Stimulated activated naive B cell treated with anti-CD40 and anti-IgM and Interleukin-4, amounts not matched to agents 10 μg/mL and 1 μg/mL and 100 μg/mL, for 72 hours (primary cell): ENCODE measurements at regions not wholly inside any gene's neighbourhood (a gene's known extent, or its start where the extent isn't known, plus 50 kb on each side); places are given as distances from the start of the nearest gene placed in this dataset.

Experiments
- ATAC-seq, 2 donors: fragments of 150-1000 bp; cut with Tn5 transposase; replicated peaks; 2 replicates each; pipeline ENCODE4 v1.10.0; 2021; ENCODE audit warnings: moderate library complexity in 1 of 2
- DNase-seq: peaks from one replicate; pipeline ENCODE4 v3.0.0; 2021
- H3K27ac Mint-ChIP-seq: one replicate; pipeline ENCODE4 v1.8.0; 2022; ENCODE audit warnings: mild to moderate bottlenecking, mixed read lengths
- H3K27me3 Mint-ChIP-seq, 2 donors: one replicate each; pipeline ENCODE4 v1.8.0; 2022; ENCODE audit warnings: mixed read lengths in 2 of 2
- H3K36me3 Mint-ChIP-seq, 2 donors: one replicate each; pipeline ENCODE4 v1.8.0; 2022; ENCODE audit warnings: mixed read lengths in 2 of 2, mild to moderate bottlenecking in 1 of 2
- H3K4me1 Mint-ChIP-seq, 2 donors: one replicate each; pipeline ENCODE4 v1.8.0; 2022; ENCODE audit warnings: mixed read lengths in 2 of 2, mild to moderate bottlenecking in 1 of 2
- H3K4me3 Mint-ChIP-seq, 2 donors: one replicate each; pipeline ENCODE4 v1.8.0; 2022; ENCODE audit warnings: mild to moderate bottlenecking in 2 of 2, mixed read lengths in 2 of 2, moderate library complexity in 1 of 2
- H3K9me3 Mint-ChIP-seq, 2 donors: one replicate each; pipeline ENCODE4 v1.8.0; 2022; ENCODE audit warnings: mixed read lengths in 2 of 2, mild to moderate bottlenecking in 1 of 2

GRCh38 chr2:5377323-5377722, 314.9 kb upstream of the SOX11 start:
- H3K4me3 Mint-ChIP-seq = no peak overlapping the region
- H3K36me3 Mint-ChIP-seq = no peaks in the 10 kb centered on the region
- ATAC-seq = no peak
- H3K27me3 Mint-ChIP-seq = no peaks in the 10 kb centered on the region
- H3K27ac Mint-ChIP-seq = no peak overlapping the region
- H3K4me1 Mint-ChIP-seq = no peaks in the 10 kb centered on the region
- no peak for DNase-seq
- peaks cover 0 to 2% of the 10 kb centered on the region in 2 donors for H3K9me3 Mint-ChIP-seq

- no peaks in the 10 kb centered on the region for H3K27me3 Mint-ChIP-seq
- H3K4me3 Mint-ChIP-seq = no peak overlapping the region
- H3K27ac Mint-ChIP-seq = no peak overlapping the region
- peaks cover 0 to 2% of the 10 kb centered on the region in 2 donors for H3K9me3 Mint-ChIP-seq
- H3K36me3 Mint-ChIP-seq = no peaks in the 10 kb centered on the region
- no peak for ATAC-seq
- DNase-seq = no peak
- no peaks in the 10 kb centered on the region for H3K4me1 Mint-ChIP-seq
These were observed 312.4 kb upstream of the SOX11 start for GRCh38 chr2:5379811-5380210.

DNA sequence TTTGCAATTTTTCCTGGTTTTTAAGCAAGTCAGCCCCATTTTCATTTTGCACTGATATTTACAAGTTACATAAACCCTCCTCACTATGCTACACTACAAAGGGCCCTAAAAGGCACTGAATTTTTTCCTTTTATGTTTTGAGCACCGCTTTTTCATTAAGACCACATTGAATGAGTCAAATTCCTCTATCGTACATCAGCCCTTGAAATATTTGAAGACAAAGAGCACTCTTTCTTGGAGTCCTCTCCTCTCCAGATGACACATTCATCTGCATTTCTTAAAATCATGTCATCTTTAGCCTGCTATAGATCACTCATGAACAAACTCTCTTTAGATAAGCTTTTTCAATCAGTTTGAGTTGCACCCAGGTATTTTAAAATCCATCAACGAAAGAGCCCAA, 306.6 kb upstream of the SOX11 start:
- peaks cover 0 to 2% of the 10 kb centered on the region in 2 donors for H3K9me3 Mint-ChIP-seq
- no peaks in the 10 kb centered on the region for H3K27me3 Mint-ChIP-seq
- no peak for DNase-seq
- no peak overlapping the region for H3K4me3 Mint-ChIP-seq
- no peaks in the 10 kb centered on the region for H3K4me1 Mint-ChIP-seq
- no peak for ATAC-seq
- no peak overlapping the region for H3K27ac Mint-ChIP-seq
- H3K36me3 Mint-ChIP-seq = no peaks in the 10 kb centered on the region

DNA sequence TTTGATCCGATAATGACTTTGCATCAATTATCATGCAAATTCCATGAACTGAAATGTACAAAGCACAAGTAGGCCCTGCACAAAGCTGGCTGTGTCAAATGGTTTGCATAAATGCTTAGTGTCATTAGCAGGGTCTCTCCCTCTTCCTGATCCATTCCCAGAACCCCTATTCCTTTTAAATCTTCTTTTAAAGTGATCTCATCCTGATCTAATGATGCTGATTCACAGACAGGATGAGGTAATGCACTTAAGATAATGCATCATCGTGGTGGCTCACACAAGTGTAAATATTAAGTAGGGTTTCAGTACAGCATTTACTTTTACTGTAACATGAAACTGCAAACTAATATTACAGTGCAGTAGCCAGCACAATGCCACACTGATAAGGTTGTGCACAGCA, 304.8 kb upstream of the SOX11 start:
- no peaks in the 10 kb centered on the region for H3K4me1 Mint-ChIP-seq
- no peaks in the 10 kb centered on the region for H3K36me3 Mint-ChIP-seq
- ATAC-seq (no peak), DNase-seq (no peak)
- no peaks in the 10 kb centered on the region for H3K27me3 Mint-ChIP-seq
- no peak overlapping the region for H3K27ac Mint-ChIP-seq
- H3K9me3 Mint-ChIP-seq = peaks cover 0 to 5% of the 10 kb centered on the region in 2 donors
- no peak overlapping the region for H3K4me3 Mint-ChIP-seq

DNA sequence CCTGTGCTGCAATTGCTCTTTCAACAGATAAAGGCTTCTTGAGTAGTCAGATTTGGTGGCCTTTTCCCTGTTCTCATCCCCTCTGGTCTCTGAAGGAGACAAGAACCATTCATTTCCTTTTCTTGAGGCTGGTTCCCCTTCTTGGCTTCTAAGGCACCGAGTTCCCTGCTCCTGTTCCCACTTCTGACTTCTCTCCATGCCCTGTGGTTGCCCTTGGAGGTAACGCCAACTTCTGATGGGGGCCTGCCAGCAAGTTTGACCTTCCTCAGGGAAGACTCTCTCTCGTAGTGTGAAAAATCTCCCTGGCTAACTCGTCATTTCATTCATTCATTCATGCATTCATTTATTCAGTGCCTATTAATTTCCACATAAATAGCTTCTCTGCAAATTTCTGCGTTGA, 302.4 kb upstream of the SOX11 start:
- H3K27ac Mint-ChIP-seq = no peak overlapping the region
- H3K27me3 Mint-ChIP-seq = no peaks in the 10 kb centered on the region
- H3K9me3 Mint-ChIP-seq = peaks cover 0 to 5% of the 10 kb centered on the region in 2 donors
- DNase-seq (no peak), ATAC-seq (no peak)
- H3K4me1 Mint-ChIP-seq = no peaks in the 10 kb centered on the region
- no peak overlapping the region for H3K4me3 Mint-ChIP-seq
- no peaks in the 10 kb centered on the region for H3K36me3 Mint-ChIP-seq

GRCh38 chr2:5391362-5391761, 300.8 kb upstream of the SOX11 start:
- Mint-ChIP-seq H3K27ac (no peak overlapping the region), H3K4me1 (no peaks in the 10 kb centered on the region), H3K36me3 (no peaks in the 10 kb centered on the region), H3K27me3 (no peaks in the 10 kb centered on the region), H3K4me3 (no peak overlapping the region), H3K9me3 (peaks cover 0 to 5% of the 10 kb centered on the region in 2 donors)
- no peak for ATAC-seq
- no peak for DNase-seq

- no peaks in the 10 kb centered on the region for H3K27me3 Mint-ChIP-seq
- ATAC-seq (no peak), DNase-seq (no peak)
- H3K4me1 Mint-ChIP-seq = no peaks in the 10 kb centered on the region
- peaks cover 0 to 5% of the 10 kb centered on the region in 2 donors for H3K9me3 Mint-ChIP-seq
- no peak overlapping the region for H3K27ac Mint-ChIP-seq
- H3K36me3 Mint-ChIP-seq = no peaks in the 10 kb centered on the region
- no peak overlapping the region for H3K4me3 Mint-ChIP-seq
These were observed 299.5 kb upstream of the SOX11 start for GRCh38 chr2:5392658-5393057.

DNA sequence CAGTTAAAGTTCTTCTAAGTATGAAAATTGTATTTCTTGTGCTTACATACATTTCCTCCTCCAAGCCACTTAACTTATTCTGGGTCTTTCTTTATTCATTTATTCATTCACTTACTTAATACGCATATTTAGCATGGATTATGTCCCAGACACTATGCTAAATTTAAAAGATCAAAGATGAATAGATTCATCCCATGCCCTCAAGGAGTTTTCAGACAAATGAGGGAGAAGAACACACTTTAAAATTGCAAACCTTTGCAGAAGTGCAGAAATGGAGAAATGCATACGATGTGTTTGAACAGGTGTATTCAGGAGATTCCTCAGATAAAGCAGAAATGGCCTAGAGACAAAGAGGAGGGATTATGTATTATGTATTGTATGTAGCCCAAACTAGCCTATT, 298.7 kb upstream of the SOX11 start:
- H3K27ac Mint-ChIP-seq = no peak overlapping the region
- no peak overlapping the region for H3K4me3 Mint-ChIP-seq
- H3K36me3 Mint-ChIP-seq = no peaks in the 10 kb centered on the region

GRCh38 chr2:5394223-5394622, 298.0 kb upstream of the SOX11 start:
- no peaks in the 10 kb centered on the region for H3K36me3 Mint-ChIP-seq
- ATAC-seq = no peak

More for the DNA sequence above, 298.7 kb upstream of the SOX11 start:
- Mint-ChIP-seq H3K27me3 (no peaks in the 10 kb centered on the region), H3K9me3 (peaks cover 0 to 4% of the 10 kb centered on the region in 2 donors), H3K4me1 (no peaks in the 10 kb centered on the region)
- ATAC-seq = no peak
- no peak for DNase-seq

DNA sequence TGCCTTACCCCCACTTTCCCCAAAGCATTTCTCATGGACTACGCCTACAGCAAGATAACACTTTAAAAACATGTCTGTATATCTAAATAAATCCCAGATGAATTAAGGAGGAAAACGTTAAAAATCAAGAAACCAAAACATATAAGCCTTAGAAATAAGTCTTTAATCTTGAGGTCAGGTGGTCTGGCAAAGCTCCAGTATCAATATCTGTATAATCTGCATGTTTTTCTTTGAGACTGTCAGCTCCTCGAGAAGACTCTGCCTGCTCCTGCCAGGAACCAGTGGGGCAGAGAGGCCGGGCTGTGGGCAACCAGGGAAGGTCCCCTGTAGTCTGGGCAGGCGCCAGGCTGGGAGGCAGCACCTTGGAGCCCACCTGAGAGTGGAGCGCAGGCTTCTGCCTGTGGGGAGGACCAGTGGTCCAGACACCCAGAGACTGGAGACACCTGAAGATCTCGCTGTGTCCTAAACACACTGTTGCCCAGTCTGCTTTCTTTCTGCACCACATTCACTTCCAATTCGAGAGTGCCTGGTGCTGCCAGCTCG, 291.0 kb upstream of the SOX11 start:
- Mint-ChIP-seq H3K9me3 (peaks cover 0 to 4% of the 10 kb centered on the region in 2 donors), H3K4me1 (no peaks in the 10 kb centered on the region), H3K4me3 (no peak overlapping the region), H3K27ac (no peak overlapping the region), H3K36me3 (no peaks in the 10 kb centered on the region), H3K27me3 (no peaks in the 10 kb centered on the region)
- no peak for ATAC-seq
- DNase-seq = no peak

More at GRCh38 chr2:5394223-5394622, 298.0 kb upstream of the SOX11 start:
- Mint-ChIP-seq H3K27ac (no peak overlapping the region), H3K4me3 (no peak overlapping the region), H3K9me3 (peaks cover 0 to 3% of the 10 kb centered on the region in 2 donors), H3K27me3 (no peaks in the 10 kb centered on the region), H3K4me1 (no peaks in the 10 kb centered on the region)
- no peak for DNase-seq

DNA sequence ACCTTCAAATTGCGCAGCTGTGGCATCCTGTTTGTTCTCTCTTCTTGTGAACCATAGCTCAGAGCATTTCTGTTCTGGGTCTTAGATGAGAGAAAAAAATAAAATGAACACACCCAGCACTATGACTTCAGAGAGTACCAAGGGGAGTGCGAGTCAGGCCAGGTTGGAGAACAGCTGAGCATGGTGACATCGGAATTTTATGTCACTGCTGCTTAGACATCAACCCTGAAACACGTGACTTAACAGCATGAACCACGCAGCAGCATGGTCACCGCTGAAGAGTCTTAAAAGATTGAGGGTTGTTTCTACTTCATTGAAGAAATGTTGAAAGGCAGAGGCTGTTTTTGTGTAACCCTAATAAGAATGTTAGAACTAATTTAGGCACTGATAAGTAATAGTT, 288.8 kb upstream of the SOX11 start:
- H3K27me3 Mint-ChIP-seq = no peaks in the 10 kb centered on the region
- DNase-seq = no peak
- H3K27ac Mint-ChIP-seq = no peak overlapping the region
- no peaks in the 10 kb centered on the region for H3K36me3 Mint-ChIP-seq
- no peaks in the 10 kb centered on the region for H3K4me1 Mint-ChIP-seq
- peaks cover 0 to 4% of the 10 kb centered on the region in 2 donors for H3K9me3 Mint-ChIP-seq
- ATAC-seq = no peak
- no peak overlapping the region for H3K4me3 Mint-ChIP-seq

GRCh38 chr2:5409898-5410381, 282.2 kb upstream of the SOX11 start:
- H3K4me3 Mint-ChIP-seq = no peak overlapping the region
- H3K27me3 Mint-ChIP-seq = no peaks in the 10 kb centered on the region
- no peak for ATAC-seq
- H3K4me1 Mint-ChIP-seq = no peaks in the 10 kb centered on the region
- H3K9me3 Mint-ChIP-seq = no peaks in the 10 kb centered on the region
- no peak overlapping the region for H3K27ac Mint-ChIP-seq
- no peaks in the 10 kb centered on the region for H3K36me3 Mint-ChIP-seq
- no peak for DNase-seq

- no peaks in the 10 kb centered on the region for H3K27me3 Mint-ChIP-seq
- no peaks in the 10 kb centered on the region for H3K36me3 Mint-ChIP-seq
- H3K9me3 Mint-ChIP-seq = no peaks in the 10 kb centered on the region
- no peak overlapping the region for H3K4me3 Mint-ChIP-seq
- no peak for ATAC-seq
- no peak for DNase-seq
- H3K27ac Mint-ChIP-seq = no peak overlapping the region
- no peaks in the 10 kb centered on the region for H3K4me1 Mint-ChIP-seq
These were observed 281.0 kb upstream of the SOX11 start for GRCh38 chr2:5410991-5411700.

DNA sequence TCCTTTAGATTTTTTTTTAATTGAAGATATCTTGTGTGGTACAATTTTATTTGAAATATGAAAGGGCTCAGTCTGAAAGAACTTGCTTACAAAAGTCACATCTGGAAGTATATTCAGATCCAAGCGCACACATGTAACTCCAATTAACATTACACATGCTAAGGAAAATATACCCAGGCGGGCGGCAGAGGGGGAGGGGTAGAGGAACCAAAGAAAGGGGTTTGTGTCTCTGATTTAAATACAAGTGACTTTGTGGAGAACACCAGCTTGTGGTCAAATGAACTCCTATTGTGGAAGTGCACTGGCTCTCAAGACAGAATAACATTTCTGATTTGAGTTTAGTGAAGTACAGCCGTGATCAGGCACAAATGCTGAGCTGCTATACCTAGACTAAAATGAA, 280.2 kb upstream of the SOX11 start:
- Mint-ChIP-seq H3K4me3 (no peak overlapping the region), H3K4me1 (no peaks in the 10 kb centered on the region), H3K36me3 (no peaks in the 10 kb centered on the region), H3K27ac (no peak overlapping the region), H3K27me3 (no peaks in the 10 kb centered on the region), H3K9me3 (no peaks in the 10 kb centered on the region)
- ATAC-seq (no peak), DNase-seq (no peak)

- Mint-ChIP-seq H3K36me3 (no peaks in the 10 kb centered on the region), H3K4me3 (no peak overlapping the region), H3K27me3 (no peaks in the 10 kb centered on the region), H3K9me3 (no peaks in the 10 kb centered on the region), H3K4me1 (no peaks in the 10 kb centered on the region), H3K27ac (no peak overlapping the region)
- ATAC-seq (no peak), DNase-seq (no peak)
These were observed 258.3 kb upstream of the SOX11 start for GRCh38 chr2:5433855-5434254.
